GM12875 (cell line): ENCODE measurements at regions not wholly inside any gene's neighbourhood (a gene's known extent, or its start where the extent isn't known, plus 50 kb on each side); places are given as distances from the start of the nearest gene placed in this dataset.

Experiments
- H3K4me3 ChIP-seq: one replicate; pipeline ENCODE4 v1.5.1; 2011; ENCODE audit warnings: low read depth, low read length, control low read depth
- TF ChIP-seq, protein P1 (sequence below): IDR thresholded peaks from 2 replicates; pipeline ENCODE4 v1.5.1; 2011; ENCODE audit warnings: low read depth, mild to moderate bottlenecking, control low read depth, inconsistent platforms, low read length, moderate library complexity, borderline replicate concordance; ENCODE audit not compliant: insufficient read depth

DNA sequence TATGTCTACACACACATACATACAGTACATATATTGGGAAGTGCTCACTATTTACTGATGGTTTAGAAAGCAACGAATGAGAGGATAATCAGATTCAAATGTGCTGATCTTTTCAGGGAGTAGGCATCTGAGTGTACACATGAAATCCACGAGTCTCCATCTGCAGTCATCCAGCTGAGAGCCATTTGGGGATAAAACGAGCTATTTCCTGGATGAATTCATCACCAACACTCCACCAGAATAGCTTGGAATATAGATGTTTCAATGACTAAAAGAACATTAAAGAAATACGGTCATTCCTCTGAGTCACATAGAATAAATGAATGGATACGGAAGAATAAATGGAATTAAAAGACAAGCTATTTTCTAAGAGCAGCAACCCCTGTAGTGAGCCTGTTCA lies 721.6 kb upstream of the ARGLU1 start:
- H3K4me3 ChIP-seq, result no peak overlapping the region
- TF ChIP-seq, protein P1, sequence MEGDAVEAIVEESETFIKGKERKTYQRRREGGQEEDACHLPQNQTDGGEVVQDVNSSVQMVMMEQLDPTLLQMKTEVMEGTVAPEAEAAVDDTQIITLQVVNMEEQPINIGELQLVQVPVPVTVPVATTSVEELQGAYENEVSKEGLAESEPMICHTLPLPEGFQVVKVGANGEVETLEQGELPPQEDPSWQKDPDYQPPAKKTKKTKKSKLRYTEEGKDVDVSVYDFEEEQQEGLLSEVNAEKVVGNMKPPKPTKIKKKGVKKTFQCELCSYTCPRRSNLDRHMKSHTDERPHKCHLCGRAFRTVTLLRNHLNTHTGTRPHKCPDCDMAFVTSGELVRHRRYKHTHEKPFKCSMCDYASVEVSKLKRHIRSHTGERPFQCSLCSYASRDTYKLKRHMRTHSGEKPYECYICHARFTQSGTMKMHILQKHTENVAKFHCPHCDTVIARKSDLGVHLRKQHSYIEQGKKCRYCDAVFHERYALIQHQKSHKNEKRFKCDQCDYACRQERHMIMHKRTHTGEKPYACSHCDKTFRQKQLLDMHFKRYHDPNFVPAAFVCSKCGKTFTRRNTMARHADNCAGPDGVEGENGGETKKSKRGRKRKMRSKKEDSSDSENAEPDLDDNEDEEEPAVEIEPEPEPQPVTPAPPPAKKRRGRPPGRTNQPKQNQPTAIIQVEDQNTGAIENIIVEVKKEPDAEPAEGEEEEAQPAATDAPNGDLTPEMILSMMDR, result no peak

DNA sequence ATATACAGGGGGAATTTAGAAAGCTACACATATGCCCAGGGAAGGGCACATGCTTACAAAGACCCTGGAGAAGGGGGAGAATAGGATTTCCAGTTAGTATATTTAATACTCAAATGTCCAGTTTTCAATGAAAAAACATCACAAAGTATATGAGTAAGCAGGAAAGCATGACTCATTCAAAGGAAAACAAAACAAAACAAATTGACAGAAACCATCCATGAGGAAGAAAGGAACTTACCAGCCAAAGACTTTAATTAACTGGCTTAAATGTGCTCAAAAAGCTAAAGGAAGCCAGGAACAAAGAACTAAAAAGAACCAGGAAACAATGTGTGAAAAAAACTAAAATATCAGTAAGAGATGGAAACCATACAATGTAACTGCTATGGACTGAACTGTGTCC lies 716.2 kb upstream of the ARGLU1 start:
- TF ChIP-seq, protein P1, result no peak
- no peak overlapping the region for H3K4me3 ChIP-seq

DNA sequence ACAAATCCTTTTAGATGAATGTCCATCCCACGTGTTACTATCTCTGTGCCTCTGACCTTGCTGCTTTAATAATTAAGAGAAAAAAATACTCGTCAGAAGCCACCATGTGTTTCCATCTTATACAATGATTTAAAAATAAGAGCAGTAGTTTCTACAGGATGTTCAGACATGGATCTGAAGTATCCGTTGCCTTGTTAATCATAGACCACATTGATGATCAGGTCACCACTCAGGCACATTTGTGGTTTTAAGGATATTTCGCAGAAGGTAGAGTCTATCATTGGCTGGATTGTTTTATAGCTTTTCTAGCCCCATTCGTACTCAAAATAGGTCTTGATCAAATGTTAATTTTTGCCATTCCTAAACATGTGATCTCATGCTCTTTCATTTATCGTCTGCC lies 710.0 kb upstream of the ARGLU1 start:
- TF ChIP-seq, protein P1, result no peak

DNA sequence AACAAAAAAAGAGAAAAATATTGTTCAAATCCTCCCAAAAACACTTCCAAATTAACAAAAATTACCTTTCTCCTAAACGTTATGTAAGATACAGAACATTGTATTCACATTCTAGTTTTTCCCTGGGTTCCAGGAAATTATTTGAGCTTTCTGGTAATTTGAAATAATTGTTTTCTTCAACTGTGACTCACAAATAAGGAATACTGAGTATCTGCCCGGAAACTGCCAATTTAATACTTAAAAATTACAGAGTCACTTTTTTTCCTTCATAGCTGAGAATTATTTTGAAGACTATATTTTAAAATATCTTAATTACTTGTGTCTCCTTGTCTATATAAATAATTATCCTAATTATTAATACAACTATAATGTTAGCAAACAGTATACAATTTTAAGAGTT lies 709.0 kb upstream of the ARGLU1 start:
- TF ChIP-seq, protein P1, result no peak
- no peak overlapping the region for H3K4me3 ChIP-seq

More for the DNA sequence above, 710.0 kb upstream of the ARGLU1 start:
- no peak overlapping the region for H3K4me3 ChIP-seq

DNA sequence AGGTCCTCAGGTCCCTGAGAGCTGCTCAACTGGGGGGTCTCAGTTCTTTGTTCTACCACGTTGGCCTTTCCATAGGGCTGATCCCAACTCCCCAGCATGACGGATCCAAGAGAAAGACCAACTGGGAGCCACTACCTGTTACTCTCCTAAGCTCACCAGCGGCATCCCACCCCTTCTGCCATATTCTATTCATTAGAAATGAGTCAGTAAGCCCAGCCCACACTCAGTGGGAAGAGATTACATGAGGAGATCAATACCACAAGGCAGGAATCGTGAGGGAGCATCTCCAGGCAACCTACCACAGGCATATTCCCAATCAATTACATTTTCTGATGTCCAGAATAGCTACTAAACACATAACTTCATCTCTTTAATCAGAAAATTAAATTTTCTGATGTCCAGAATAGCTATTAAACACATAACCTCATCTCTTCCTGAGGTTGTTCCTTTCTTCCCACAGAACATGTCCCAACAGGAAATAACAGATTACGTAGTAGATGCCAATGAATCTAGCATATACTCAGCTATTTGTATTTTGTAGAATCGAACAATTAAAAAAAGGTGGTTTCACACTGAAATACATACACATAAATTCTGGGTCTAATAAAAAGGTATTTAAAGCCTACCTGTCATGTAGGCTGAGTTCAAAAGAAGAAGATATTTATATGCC lies 708.1 kb upstream of the ARGLU1 start:
- TF ChIP-seq, protein P1, result no peak
- H3K4me3 ChIP-seq, result no peak overlapping the region

DNA sequence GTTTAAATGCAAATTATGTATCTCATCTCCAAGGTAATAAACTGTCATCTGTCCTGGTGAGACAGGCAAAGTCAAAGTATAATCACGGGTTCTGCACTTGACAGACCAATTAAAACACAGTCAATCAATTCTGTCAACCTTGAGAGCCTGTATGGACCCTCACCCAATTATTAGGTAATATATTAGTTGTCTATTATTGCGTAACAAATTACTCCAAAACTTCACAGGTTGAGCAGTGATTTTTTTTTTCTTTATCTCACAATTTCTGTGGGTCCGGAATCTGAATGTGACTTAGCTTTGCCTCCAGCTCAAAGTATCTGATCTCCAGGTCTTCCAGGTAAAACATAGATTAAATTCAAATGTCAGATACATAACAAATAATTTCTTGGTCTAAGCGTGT lies 707.4 kb upstream of the ARGLU1 start:
- H3K4me3 ChIP-seq, result no peak overlapping the region
- TF ChIP-seq, protein P1, result no peak

DNA sequence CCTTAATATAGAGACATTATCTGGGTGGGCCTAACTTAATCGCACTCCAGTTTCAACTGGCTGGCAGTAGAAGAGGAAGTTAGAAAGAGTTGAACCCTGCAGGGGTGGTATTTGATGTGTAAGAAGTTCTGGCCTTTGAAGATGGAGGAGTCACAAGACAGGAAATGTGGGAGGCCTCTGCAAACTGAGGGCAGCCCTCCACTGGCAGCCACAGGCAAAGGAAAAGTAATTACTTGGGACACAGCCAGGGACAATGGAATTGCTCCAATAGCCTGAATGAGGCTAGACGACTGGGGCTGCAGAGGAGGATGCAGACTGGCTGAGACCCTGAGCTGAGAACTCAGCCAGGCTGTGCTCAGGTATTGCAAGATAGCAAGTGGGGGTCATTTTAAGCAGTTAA lies 703.3 kb upstream of the ARGLU1 start:
- no peak overlapping the region for H3K4me3 ChIP-seq
- TF ChIP-seq, protein P1, result no peak
